ENCODE measurements at regions not wholly inside any gene's neighbourhood (a gene's known extent, or its start where the extent isn't known, plus 50 kb on each side); places are given as distances from the start of the nearest gene placed in this dataset.
A peak's percentile ranks its signal among the peaks of the same experiment; 100 is the strongest.

DNA sequence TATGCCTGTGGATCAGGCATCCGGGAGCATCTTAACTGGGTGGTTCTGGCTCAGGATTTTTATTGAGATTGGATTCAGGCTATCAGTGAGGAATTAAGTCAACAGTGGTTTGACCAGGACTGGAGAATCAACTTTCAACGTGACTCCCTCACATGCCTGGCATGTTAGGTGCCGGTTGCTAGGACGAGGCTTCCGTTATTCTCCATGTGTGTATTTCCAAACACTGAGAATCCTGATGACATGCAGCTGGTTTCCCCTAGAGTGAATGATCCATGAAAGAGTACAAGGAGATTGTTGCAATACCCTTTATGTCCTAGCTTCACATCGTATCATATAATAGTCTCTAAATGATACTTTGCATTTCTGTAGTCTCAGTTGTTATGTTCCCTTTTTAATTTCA is 529.2 kb downstream of the ANXA1 start:
- no peak for DNase-seq (ENCODE audit: extremely low read depth, insufficient read length)
- H3K36me3 ChIP-seq (ENCODE audit: control insufficient read depth, insufficient read depth, low read length) = no peaks in the 10 kb centered on the region
- TF ChIP-seq, protein P1, sequence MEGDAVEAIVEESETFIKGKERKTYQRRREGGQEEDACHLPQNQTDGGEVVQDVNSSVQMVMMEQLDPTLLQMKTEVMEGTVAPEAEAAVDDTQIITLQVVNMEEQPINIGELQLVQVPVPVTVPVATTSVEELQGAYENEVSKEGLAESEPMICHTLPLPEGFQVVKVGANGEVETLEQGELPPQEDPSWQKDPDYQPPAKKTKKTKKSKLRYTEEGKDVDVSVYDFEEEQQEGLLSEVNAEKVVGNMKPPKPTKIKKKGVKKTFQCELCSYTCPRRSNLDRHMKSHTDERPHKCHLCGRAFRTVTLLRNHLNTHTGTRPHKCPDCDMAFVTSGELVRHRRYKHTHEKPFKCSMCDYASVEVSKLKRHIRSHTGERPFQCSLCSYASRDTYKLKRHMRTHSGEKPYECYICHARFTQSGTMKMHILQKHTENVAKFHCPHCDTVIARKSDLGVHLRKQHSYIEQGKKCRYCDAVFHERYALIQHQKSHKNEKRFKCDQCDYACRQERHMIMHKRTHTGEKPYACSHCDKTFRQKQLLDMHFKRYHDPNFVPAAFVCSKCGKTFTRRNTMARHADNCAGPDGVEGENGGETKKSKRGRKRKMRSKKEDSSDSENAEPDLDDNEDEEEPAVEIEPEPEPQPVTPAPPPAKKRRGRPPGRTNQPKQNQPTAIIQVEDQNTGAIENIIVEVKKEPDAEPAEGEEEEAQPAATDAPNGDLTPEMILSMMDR (IDR thresholded peaks at IDR 0.05; ENCODE audit: insufficient read depth, low read length, poor library complexity, severe bottlenecking) = no peak
- H3K27me3 ChIP-seq (replicated peaks; ENCODE audit: control insufficient read depth, insufficient read depth, low read length) = no peaks in the 10 kb centered on the region
- H3K4me3 ChIP-seq (replicated peaks; ENCODE audit: low read depth, low read length) = no peak overlapping the region

DNA sequence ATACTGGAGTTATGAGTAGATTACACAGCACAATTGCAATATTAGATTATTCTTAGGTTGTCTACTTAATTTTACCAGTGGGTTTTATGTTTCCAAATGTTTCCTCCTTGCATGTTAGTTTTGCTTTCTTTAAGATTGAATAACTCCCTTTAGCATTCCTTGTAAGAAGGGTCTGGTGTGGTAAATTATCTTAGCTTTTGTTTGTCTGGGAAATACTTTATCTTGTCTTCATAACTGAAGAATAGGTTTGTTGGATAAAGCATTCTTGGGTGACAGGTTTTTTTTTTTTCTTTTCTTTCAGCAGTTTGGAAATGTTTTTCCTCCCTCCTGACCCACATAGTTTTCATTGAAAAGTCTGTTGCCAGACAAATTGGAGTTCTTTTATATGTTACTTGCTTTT is 531.1 kb downstream of the ANXA1 start:
- no peaks in the 10 kb centered on the region for H3K27me3 ChIP-seq (replicated peaks; ENCODE audit: control insufficient read depth, insufficient read depth, low read length)
- no peak overlapping the region for H3K4me3 ChIP-seq (replicated peaks; ENCODE audit: low read depth, low read length)
- no peak for DNase-seq (ENCODE audit: extremely low read depth, insufficient read length)
- TF ChIP-seq, protein P1 (IDR thresholded peaks at IDR 0.05; ENCODE audit: insufficient read depth, low read length, poor library complexity, severe bottlenecking) = no peak
- no peaks in the 10 kb centered on the region for H3K36me3 ChIP-seq (ENCODE audit: control insufficient read depth, insufficient read depth, low read length)

DNA sequence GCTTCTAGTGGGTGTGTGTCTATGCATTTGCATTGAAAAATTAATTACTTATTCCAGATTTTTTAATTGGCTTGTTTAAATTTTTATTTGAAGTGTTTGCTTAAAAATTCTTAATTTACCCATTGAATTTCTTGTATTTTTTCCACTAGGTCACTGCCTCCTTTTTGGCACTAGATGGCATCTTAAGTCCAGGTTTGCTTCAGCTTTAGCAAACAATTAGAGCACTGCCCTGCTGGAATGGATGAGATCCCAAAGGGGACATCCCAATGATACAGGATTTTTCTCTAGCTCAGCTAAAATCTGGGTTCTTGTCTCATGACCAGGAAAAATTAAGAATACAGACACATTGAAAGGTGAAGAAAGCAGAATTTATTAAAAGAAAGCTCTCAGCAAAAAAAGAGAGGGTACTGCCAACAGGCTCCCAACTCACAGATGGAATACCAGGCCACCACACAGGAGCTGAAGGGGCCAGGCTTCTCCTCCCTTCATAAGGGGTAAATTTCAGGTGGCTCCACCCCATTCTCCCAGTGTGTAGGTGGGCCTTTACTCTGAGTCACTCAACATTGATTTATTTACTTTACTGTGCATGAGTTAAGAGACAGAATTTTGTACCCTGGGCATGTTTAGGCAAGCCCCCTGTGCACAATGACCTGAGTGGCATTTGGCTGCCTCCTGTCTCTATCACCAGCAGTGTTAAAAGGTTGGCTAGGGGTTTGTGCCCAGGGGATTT is 532.4 kb downstream of the ANXA1 start:
- no peak overlapping the region for H3K4me3 ChIP-seq (replicated peaks; ENCODE audit: low read depth, low read length)
- TF ChIP-seq, protein P1 (IDR thresholded peaks at IDR 0.05; ENCODE audit: insufficient read depth, low read length, poor library complexity, severe bottlenecking) = peak; percentile 66
- no peaks in the 10 kb centered on the region for H3K27me3 ChIP-seq (replicated peaks; ENCODE audit: control insufficient read depth, insufficient read depth, low read length)
- no peak for DNase-seq (ENCODE audit: extremely low read depth, insufficient read length)
- no peaks in the 10 kb centered on the region for H3K36me3 ChIP-seq (ENCODE audit: control insufficient read depth, insufficient read depth, low read length)

DNA sequence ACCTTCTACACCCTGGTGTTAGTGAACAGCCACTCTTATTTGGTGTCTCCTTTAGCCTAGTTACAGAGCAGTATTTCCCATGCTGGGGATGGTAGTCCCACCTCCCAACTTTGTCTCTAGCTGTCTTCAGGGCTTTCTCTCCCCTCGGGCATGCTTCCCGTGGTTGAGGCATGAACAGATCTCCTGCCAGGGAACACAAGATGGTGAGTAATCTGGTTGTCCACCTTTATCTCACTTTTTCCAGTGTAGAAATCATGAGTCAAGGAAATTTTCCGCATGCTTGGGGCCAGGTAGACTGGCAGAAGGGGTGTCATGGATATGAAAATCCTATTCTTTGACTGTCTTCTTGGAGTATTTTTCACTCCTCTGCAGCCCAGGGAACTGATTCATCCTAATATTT is 532.9 kb downstream of the ANXA1 start:
- Histone ChIP-seq H3K27me3 (replicated peaks; ENCODE audit: control insufficient read depth, insufficient read depth, low read length) (no peaks in the 10 kb centered on the region), H3K4me3 (replicated peaks; ENCODE audit: low read depth, low read length) (no peak overlapping the region), H3K36me3 (ENCODE audit: control insufficient read depth, insufficient read depth, low read length) (no peaks in the 10 kb centered on the region)
- TF ChIP-seq, protein P1 (IDR thresholded peaks at IDR 0.05; ENCODE audit: insufficient read depth, low read length, poor library complexity, severe bottlenecking) = no peak
- DNase-seq (ENCODE audit: extremely low read depth, insufficient read length) = no peak

DNA sequence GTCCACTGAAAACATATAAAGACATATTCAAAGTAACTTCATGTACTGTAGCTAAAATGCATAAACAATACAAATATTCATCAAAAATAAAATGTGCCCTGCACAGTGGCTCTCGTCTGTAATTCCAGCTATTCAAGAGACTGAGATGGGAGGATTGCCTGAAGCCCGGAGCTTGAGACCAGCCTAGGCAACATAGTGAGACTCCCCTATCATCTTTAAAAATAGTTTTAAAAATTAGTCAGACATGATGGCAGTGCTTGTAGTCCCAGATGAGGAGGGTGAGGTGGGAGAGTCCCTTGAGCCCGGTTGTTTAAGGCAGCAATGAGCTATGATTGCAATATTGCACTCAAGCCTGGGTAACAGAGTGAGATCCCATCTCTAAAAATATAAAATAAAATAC is 534.1 kb downstream of the ANXA1 start:
- no peak for DNase-seq (ENCODE audit: extremely low read depth, insufficient read length)
- TF ChIP-seq, protein P1 (IDR thresholded peaks at IDR 0.05; ENCODE audit: insufficient read depth, low read length, poor library complexity, severe bottlenecking) = no peak
- H3K4me3 ChIP-seq (replicated peaks; ENCODE audit: low read depth, low read length) = no peak overlapping the region
- no peaks in the 10 kb centered on the region for H3K36me3 ChIP-seq (ENCODE audit: control insufficient read depth, insufficient read depth, low read length)
- no peaks in the 10 kb centered on the region for H3K27me3 ChIP-seq (replicated peaks; ENCODE audit: control insufficient read depth, insufficient read depth, low read length)

Measured in GM06990 (cell line).